ENCODE measurements at regions not wholly inside any gene's neighbourhood (a gene's known extent, or its start where the extent isn't known, plus 50 kb on each side); places are given as distances from the start of the nearest gene placed in this dataset.
"Not testable (repeated sequence)": the region's sequence is repeated elsewhere in the genome, so short reads cannot be mapped to it uniquely, and the experiment has no call there.

DNA sequence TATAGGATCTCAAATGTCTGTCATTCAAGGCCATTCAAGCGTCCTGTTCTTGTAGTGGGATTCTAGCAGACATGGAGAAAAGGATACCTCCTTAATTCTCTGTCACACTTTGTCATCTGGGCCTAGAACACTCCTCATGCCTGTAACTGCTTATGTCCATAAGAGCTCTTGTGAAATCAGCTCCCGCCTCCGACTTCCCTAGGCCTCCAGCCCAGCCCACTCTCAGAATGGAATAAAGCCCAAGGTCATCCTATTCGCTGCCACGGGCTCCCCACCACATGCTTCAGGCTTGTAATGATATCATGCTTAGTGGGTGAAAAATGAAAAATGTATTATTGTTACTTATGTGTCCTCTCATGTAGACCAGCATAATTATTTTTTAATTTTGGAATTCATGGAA lies 632.5 kb downstream of the ISL1 start:
- DNase-seq = no peak

- no peak for DNase-seq
These were observed 634.3 kb downstream of the ISL1 start for GRCh38 chr5:52017567-52017966.

- no peak for DNase-seq
These were observed 641.1 kb downstream of the ISL1 start for GRCh38 chr5:52024359-52024758.

DNA sequence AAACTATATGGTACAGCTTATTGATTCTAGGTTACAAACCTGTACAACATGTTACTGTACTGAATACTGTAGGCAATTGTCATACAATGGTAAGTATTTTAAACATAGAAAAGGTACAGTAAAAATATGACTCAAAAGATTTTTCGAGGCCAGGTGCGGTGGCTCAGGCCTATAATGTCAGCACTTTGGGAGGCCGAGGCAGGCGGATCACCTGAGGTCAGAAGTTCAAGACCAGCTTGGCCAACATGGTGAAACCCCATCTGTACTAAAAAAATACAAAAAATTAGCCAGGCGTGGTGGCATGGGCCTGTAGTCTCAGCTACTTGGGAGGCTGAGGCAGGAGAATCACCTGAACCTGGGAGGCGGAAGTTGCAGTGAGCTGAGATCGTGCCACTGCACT lies 646.6 kb downstream of the ISL1 start:
- not testable (repeated sequence) for DNase-seq

DNA sequence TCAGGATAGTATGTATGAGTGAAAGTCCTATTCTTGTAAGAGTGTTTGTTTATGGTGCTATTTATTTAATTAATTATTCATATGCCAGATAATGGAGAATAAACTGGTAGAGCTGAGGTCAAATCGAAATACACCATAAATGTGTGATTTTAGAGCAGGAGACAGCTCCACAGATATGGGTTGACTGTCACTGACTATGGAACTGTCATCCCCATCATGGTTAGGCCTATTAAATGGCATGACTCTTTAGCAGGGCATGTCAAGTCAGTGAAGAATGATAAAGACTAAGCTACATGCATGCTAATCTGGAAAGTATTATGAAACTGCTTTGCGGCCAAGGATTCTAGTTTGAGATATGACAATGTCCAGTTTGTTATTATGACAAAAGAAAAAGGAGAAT lies 658.6 kb downstream of the ISL1 start:
- DNase-seq = no peak

DNA sequence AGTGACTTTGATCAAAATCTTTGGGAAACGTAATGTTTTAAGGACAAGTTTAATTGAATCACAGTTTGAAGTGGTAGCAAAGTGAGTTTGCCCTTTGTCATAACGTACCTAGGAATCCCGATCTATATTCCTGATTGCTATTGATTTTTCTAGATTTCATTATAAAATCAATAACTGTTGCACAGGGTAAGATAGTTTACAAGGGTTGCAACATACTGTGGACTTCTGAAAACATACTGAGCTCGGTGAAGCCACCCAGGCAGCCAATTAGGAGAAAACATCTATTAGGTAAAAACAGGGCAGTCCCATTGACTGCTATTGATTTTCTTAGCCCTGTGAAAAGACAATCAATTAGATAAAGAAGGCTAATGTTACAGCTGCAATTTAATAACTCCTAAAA lies 659.9 kb downstream of the ISL1 start:
- DNase-seq = no peak

DNA sequence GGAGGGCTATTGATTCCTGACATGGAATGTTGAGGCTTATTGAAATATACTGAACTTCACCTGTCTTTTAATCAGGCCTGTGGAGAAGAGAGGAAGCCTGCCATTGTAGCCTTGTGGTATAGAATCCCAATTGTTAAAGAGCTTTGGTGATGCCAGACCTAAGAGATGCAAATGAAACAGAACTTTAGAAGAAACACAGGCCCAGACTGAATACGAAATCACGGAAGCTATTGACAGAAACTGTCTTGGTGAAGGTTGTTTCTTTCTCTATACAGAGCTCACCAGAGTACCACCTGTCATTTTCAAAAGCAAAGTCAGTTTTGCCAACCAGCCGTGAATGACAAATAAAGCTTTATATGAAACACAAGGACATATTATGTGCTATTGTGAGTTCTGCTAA lies 660.3 kb downstream of the ISL1 start:
- no peak for DNase-seq

DNA sequence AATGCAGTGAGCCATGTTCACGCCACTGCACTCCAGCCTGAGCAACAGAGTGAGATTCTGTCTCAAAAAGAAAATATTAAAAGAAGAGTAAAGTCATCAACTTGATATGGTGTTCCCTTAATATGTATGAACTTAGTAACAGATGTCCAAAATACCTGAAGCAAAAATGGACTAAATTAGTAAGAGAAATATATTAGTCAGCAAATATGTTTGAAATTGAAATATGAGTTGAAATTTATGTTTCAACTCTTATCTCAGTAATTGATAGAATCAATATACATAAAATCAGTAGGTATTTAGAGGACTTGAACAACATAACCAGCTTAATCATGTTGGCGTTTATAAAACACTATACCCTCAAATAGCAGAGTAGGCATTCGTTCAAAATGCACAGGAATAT lies 668.5 kb downstream of the ISL1 start:
- DNase-seq = no peak

GRCh38 chr5:52063186-52063585 lies 679.9 kb downstream of the ISL1 start:
- no peak for DNase-seq

DNA sequence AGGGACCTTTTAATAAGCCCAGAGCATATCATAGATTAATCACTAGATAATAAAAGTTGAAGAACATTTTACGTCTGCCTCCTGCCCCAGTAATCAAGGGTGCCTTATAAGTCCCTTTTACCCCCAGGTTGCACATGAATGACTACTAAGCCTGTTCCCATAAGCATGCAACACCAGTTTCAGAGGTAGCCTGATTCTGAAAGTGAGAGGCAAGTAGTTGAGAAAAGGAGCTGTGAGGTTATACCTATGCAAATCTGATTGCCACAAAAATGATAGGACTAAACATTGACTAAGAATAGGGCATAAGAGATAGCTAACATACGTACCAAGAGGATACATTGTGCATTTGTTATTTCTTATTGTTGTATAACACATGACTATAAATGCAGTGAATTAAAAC lies 681.9 kb downstream of the ISL1 start:
- DNase-seq = no peak

DNA sequence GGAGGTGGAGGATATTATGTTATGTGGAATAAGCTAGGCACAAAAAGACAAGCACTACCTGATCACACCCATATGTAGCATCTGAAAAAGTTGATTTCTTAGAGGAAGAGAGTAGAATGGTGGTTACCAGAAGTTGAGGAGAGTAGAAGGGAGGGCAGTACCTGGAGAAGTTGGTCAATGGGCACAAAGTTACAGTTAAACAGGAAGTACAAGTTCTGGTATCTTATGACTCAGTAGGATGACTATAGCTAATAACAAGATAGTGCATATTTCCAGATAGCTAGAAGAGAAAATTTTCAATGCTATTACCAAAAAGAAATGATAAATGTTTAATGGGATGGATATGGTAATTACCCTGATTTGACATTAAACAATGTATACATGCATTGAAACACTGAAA lies 686.7 kb downstream of the ISL1 start:
- DNase-seq = no peak

DNA sequence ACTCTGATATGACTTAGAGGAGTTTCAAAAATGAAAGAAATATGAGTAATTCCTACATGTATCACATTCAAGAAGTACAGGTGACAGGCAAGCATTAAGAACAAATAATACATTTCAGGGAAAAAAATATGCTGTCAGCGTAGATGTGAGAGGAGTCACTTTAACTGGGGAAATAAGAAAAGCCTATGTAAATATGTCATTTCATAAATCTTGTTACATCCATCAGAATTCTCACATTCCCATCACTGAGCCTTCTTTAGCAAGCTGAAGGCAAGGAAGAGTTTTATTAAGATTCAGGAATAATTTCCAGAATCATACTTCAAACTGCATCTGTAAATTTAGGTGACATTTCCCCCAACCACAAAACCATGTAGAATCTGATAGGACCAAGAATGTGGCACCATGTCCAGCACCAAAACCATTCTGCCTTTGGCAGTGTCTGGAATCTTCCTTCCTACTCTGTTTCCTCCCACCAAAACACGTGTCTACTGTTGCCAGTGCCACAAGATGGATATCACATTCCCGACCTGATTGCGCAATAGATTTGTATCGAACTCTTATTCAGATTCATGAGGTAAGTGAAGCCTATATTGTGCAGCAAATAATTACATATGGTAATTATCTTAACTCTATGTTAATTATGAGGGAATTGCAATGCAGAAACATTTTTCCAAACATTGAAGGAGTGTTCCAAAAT lies 690.9 kb downstream of the ISL1 start:
- DNase-seq = no peak

- DNase-seq = no peak
These were observed 694.9 kb downstream of the ISL1 start for GRCh38 chr5:52077941-52078815.

DNA sequence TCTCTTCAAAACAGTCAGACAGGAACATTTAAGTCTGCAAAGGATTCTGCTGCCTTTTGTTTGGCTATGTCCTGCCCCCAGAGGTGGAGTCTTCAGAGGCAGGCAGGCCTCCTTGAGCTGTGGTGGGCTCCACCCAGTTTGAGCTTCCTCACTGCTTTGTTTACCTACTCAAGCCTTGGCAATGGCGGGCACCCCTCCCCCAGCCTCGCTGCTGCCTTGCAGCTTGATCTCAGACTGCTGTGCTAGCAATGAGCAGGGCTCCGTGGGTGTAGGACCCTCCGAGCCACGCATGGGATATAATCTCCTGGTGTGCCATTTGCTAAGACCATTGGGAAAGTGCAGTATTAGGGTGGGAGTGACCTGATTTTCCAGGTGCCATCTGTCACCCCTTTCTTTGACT lies 685.4 kb upstream of the ITGA1 start:
- DNase-seq = not testable (repeated sequence)

- no peak for DNase-seq
These were observed 680.4 kb upstream of the ITGA1 start for GRCh38 chr5:52107210-52107905.

GRCh38 chr5:52119768-52120167 lies 667.9 kb upstream of the ITGA1 start:
- DNase-seq = no peak

GRCh38 chr5:52132053-52132452 lies 655.7 kb upstream of the ITGA1 start:
- no peak for DNase-seq

DNA sequence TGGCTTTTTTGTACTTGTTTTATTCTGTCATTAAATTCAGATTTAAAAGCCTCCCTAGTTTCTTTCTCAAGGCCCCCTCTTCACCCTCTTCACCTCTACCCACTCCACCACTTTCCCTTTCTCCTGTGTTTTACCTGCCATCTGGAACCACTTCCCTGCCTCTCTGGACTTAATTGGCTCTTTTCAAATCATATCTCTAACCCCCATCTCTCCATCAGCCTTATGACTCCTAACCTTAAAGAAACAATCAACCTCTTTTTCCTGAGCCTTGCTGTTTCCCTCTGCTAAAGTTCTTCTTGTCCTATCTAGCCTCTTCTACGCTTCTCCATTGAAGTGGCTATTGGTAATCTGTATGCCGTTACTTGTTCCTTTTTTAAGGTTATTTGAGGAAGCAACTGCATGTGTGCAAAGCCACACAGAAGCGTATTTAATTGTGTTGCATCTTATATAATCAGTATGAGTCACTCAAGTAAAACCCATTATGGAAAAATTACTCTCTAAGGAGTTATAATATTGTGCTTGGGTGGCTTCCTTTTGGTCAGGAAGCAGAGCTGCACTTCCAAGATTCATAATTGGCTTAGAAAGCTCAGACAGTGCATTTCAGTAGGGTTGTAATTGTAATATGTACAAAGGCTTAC lies 653.6 kb upstream of the ITGA1 start:
- no peak for DNase-seq

- no peak for DNase-seq
These were observed 647.7 kb upstream of the ITGA1 start for GRCh38 chr5:52139888-52140615.

- DNase-seq = no peak
These were observed 639.0 kb upstream of the ITGA1 start for GRCh38 chr5:52148679-52149078.

DNA sequence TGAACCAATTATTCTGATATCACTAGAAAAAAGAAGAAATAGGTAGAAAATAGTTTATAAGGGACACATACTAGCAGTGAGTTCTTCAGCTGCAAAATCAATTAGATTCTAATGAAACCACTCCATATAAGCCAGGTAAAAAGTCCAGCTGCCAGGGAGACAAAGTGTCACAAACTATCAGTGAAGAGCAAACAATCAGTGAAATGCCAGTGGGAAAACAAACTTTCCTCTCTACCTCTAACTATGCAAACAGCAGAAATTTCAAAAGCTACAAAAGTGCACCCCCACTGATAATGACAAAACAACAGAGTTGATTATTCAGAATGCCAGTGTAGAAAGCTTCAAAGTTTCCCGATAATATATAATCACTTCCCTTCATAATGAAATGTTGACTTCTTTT lies 637.2 kb upstream of the ITGA1 start:
- DNase-seq = no peak

- not testable (repeated sequence) for DNase-seq
These were observed 630.9 kb upstream of the ITGA1 start for GRCh38 chr5:52156809-52157208.
